ENCODE measurements at regions not wholly inside any gene's neighbourhood (a gene's known extent, or its start where the extent isn't known, plus 50 kb on each side); places are given as distances from the start of the nearest gene placed in this dataset.

- no peak for TF ChIP-seq TAF1 (IDR thresholded peaks at IDR 0.05; ENCODE audit: low read depth)
- TF ChIP-seq RAD21 (conservative IDR thresholded peaks at IDR 0.05): no peak
- no peak for TF ChIP-seq EZH2 (IDR thresholded peaks at IDR 0.05; ENCODE audit: borderline replicate concordance, insufficient read depth, low read length, poor library complexity, severe bottlenecking)
- TF ChIP-seq CTCF (IDR thresholded peaks at IDR 0.05; ENCODE audit: poor library complexity, severe bottlenecking): no peak
- TF ChIP-seq POLR2AphosphoS5 (IDR thresholded peaks at IDR 0.05): no peak
- TF ChIP-seq MXI1 (conservative IDR thresholded peaks at IDR 0.05; ENCODE audit: poor library complexity, severe bottlenecking): no peak
- TF ChIP-seq SMC3 (conservative IDR thresholded peaks at IDR 0.05; ENCODE audit: poor library complexity): no peak
These were observed 130.2 kb upstream of the SSTR4 start for GRCh38 chr20:22904905-22905304.

All from neural cell (in vitro differentiated cells).